Tibial nerve (tissue), 4 donors: ENCODE measurements at regions not wholly inside any gene's neighbourhood (a gene's known extent, or its start where the extent isn't known, plus 50 kb on each side); places are given as distances from the start of the nearest gene placed in this dataset.

Source experiments
- DNase-seq, 2 donors: peaks; one replicate each; pipeline ENCODE4 v3.0.0-alpha.2; 2019; ENCODE audit warnings: low spot score in 2 of 2
- H3K27ac ChIP-seq, 4 donors: fragments of 200-600 bp; sonication (generic) in 3 of 4; one replicate each; pipeline ENCODE4 v1.5.1; 2017 to 2019; ENCODE audit warnings: mild to moderate bottlenecking in 1 of 4
- H3K27me3 ChIP-seq, 2 donors: fragments of 200-600 bp; sonication (generic) in 1 of 2; one replicate each; pipeline versions ENCODE4 v1.5.1 to v1.6.0; 2017 to 2019
- H3K36me3 ChIP-seq, 3 donors: fragments of 200-600 bp; sonication (generic); one replicate each; pipeline ENCODE4 v1.5.1; 2018 to 2019
- H3K4me1 ChIP-seq, 4 donors: fragments of 200-600 bp; sonication (generic) in 3 of 4; one replicate each; pipeline ENCODE4 v1.5.1; 2017 to 2019
- H3K4me3 ChIP-seq, 4 donors: fragments of 200-600 bp; sonication (generic) in 3 of 4; one replicate each; pipeline ENCODE4 v1.5.1; 2017 to 2019; ENCODE audit warnings: mild to moderate bottlenecking in 1 of 4, moderate library complexity in 1 of 4
- H3K9me3 ChIP-seq, 4 donors: fragments of 200-600 bp; sonication (generic) in 3 of 4; one replicate each; pipeline ENCODE4 v1.5.1; 2017 to 2019
- EP300 ChIP-seq, 2 donors: sonication (generic); formaldehyde crosslinking; IDR thresholded peaks; one replicate each; pipeline ENCODE4 v1.6.1; 2017; ENCODE audit warnings: antibody characterized with exemption in 2 of 2, mild to moderate bottlenecking in 1 of 2
- POLR2A ChIP-seq, 2 donors: fragments of 450-650 bp; IDR thresholded peaks; one replicate each; pipeline ENCODE4 v1.6.1; 2017; ENCODE audit warnings: antibody characterized with exemption in 2 of 2, mild to moderate bottlenecking in 2 of 2, moderate library complexity in 2 of 2
- whole genome bisulfite sequencing, 2 donors: methylation state at CpG; one replicate each; pipeline ENCODE4 v1.1.5; 2018; 5-methylcytosine and 5-hydroxymethylcytosine counted together
- TF ChIP-seq, protein P1 (sequence below), 5 experiments: fragments of 200-600 bp in 3 of 5; fragments of 450-650 bp in 2 of 5; sonication (generic) in 3 of 5; IDR thresholded peaks; one replicate each; pipeline ENCODE4 v1.5.1; 2016 to 2019; ENCODE audit warnings: antibody characterized with exemption in 5 of 5, mild to moderate bottlenecking in 3 of 5, moderate library complexity in 2 of 5

DNA sequence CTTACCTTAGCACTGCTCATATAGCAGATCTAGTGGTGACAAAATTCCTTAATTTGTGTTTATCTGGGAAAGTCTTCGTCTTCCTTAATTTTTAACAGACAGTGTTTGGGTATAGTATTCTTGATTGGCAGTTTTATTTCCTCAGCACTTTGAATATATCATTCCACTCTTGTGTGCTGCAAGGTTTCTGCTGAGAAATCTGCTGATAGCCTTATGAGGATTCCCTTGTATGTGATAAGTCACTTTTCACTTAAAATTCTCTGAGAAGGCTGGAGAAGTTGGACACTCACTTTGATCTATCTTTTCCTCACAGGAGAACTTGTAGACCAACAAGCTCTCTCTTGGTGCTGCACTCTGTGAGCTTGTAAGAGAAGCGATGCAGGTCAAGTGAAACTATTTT lies 306.1 kb upstream of the RTL1 start:
- Histone ChIP-seq H3K4me3 (no peak overlapping the region), H3K27ac (no peak overlapping the region), H3K36me3 (no peaks in the 10 kb centered on the region), H3K9me3 (peaks cover 0 to 68% (median 11%) of the 10 kb centered on the region in 4 donors), H3K27me3 (no peaks in the 10 kb centered on the region), H3K4me1 (no peaks in the 10 kb centered on the region)
- whole genome bisulfite sequencing, 2 donors = 81 to 91% methylated on average over 2 of the region's 2 CpGs
- no peak for TF ChIP-seq EP300 (IDR thresholded peaks at IDR 0.05)
- TF ChIP-seq, protein P1, sequence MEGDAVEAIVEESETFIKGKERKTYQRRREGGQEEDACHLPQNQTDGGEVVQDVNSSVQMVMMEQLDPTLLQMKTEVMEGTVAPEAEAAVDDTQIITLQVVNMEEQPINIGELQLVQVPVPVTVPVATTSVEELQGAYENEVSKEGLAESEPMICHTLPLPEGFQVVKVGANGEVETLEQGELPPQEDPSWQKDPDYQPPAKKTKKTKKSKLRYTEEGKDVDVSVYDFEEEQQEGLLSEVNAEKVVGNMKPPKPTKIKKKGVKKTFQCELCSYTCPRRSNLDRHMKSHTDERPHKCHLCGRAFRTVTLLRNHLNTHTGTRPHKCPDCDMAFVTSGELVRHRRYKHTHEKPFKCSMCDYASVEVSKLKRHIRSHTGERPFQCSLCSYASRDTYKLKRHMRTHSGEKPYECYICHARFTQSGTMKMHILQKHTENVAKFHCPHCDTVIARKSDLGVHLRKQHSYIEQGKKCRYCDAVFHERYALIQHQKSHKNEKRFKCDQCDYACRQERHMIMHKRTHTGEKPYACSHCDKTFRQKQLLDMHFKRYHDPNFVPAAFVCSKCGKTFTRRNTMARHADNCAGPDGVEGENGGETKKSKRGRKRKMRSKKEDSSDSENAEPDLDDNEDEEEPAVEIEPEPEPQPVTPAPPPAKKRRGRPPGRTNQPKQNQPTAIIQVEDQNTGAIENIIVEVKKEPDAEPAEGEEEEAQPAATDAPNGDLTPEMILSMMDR (IDR thresholded peaks at IDR 0.05) = no peak
- no peak for TF ChIP-seq POLR2A (IDR thresholded peaks at IDR 0.05)
- DNase-seq = no peak

- no peak for DNase-seq
- no peak overlapping the region for H3K27ac ChIP-seq
- H3K4me3 ChIP-seq = no peak overlapping the region
- TF ChIP-seq POLR2A (IDR thresholded peaks at IDR 0.05) (no peak), EP300 (IDR thresholded peaks at IDR 0.05) (no peak)
- no peaks in the 10 kb centered on the region for H3K27me3 ChIP-seq
- WGBS, 2 donors = 76 to 83% methylated on average over 5 of the region's 5 CpGs
- no peaks in the 10 kb centered on the region for H3K4me1 ChIP-seq
- H3K9me3 ChIP-seq = peaks cover 0 to 22% (median 3%) of the 10 kb centered on the region in 4 donors
- H3K36me3 ChIP-seq = no peaks in the 10 kb centered on the region
These were observed 311.7 kb upstream of the RTL1 start for GRCh38 chr14:101215266-101215665.

DNA sequence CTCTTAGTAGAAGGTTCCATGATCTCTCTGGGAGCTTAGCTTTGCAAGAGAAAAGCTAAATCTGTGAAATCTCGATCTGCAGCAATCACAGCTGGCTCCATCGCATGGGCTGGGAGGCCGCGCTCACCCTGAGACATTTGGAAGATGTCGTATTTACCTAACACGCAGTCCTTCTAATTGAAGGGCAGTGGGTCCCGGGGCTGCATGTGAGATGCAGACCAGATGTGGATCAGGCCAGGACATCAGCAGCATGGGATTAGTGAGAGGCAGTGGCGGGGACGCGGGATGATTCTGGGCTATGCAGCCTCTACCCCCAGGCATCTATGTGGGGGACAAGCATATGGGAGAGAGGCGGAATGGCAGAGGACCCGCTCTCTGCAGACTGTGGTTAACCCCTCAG lies 312.4 kb upstream of the RTL1 start:
- H3K4me1 ChIP-seq = no peaks in the 10 kb centered on the region
- H3K4me3 ChIP-seq = no peak overlapping the region
- H3K27ac ChIP-seq = no peak overlapping the region
- no peaks in the 10 kb centered on the region for H3K27me3 ChIP-seq
- no peak for DNase-seq
- TF ChIP-seq POLR2A (IDR thresholded peaks at IDR 0.05) = no peak
- no peak for TF ChIP-seq EP300 (IDR thresholded peaks at IDR 0.05)
- TF ChIP-seq, protein P1 (IDR thresholded peaks at IDR 0.05) = no peak
- WGBS, 2 donors = 69 to 76% methylated on average over 12 of the region's 12 CpGs
- H3K36me3 ChIP-seq = no peaks in the 10 kb centered on the region
- H3K9me3 ChIP-seq = peaks cover 0 to 16% (median 0%) of the 10 kb centered on the region in 4 donors

DNA sequence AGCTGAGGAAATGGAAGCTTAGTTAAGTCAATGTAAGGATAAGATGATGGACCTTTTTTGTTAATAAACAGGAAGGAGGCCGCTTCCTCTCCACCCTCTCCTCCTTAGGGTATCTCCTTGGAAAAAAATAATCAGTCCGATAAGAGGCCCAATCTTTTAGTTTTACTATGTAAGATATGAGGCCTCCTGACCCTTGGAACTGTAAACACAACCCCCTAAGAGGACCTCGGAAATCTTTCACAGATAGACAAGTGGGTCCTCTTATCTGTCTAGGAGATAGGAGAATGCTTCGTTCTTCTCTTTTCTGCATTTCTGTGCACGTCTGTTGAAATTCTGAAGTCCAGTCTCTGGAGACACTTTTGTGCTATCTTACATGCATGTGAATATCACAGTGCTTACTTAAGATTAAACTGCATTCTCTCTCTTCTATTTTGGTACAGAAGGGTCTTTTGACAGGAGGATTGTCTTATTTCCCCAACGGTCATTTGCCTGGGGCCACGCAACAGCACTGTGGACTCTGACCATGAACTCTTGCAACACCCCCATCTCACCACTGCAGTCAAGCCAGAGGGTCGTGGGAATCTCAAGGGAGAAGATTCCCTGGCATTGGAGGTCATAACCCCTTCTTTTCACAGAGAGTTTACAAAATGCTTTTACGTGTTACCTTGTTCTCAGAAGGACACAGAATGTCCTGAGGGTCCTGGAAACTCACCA lies 313.0 kb upstream of the RTL1 start:
- no peak for DNase-seq
- 51 to 53% methylated on average over 9 of the region's 9 CpGs for WGBS, 2 donors
- no peak for TF ChIP-seq EP300 (IDR thresholded peaks at IDR 0.05)
- TF ChIP-seq, protein P1 (IDR thresholded peaks at IDR 0.05) = no peak
- no peak for TF ChIP-seq POLR2A (IDR thresholded peaks at IDR 0.05)
- Histone ChIP-seq H3K27me3 (no peaks in the 10 kb centered on the region), H3K4me1 (no peaks in the 10 kb centered on the region), H3K27ac (no peak overlapping the region), H3K36me3 (no peaks in the 10 kb centered on the region), H3K9me3 (peaks cover 0 to 12% (median 0%) of the 10 kb centered on the region in 4 donors), H3K4me3 (no peak overlapping the region)

- DNase-seq = no peak
- Histone ChIP-seq H3K4me3 (no peak overlapping the region), H3K27me3 (no peaks in the 10 kb centered on the region), H3K27ac (no peak overlapping the region), H3K4me1 (no peaks in the 10 kb centered on the region), H3K36me3 (no peaks in the 10 kb centered on the region), H3K9me3 (peaks cover 0 to 13% (median 0%) of the 10 kb centered on the region in 4 donors)
- TF ChIP-seq POLR2A (IDR thresholded peaks at IDR 0.05) (no peak), EP300 (IDR thresholded peaks at IDR 0.05) (no peak)
- TF ChIP-seq, protein P1 (IDR thresholded peaks at IDR 0.05) = no peak
- 73 to 82% methylated on average over 6 of the region's 6 CpGs for WGBS, 2 donors
These were observed 313.6 kb upstream of the RTL1 start for GRCh38 chr14:101217080-101217463.
